GM12878 (cell line): ENCODE measurements at regions not wholly inside any gene's neighbourhood (a gene's known extent, or its start where the extent isn't known, plus 50 kb on each side); places are given as distances from the start of the nearest gene placed in this dataset.

Source experiments
- ATAC-seq: fragments of 200-7000 bp; cut with Tn5 transposase; 3 replicates; pipeline ENCODE4 v1.9.1; 2020; ENCODE audit warnings: mild to moderate bottlenecking, moderate library complexity
- BruUV-seq: library from RNA; stranded (reverse); fragments of 400-500 nt; replicated peaks from 2 replicates; lab custom pipeline; 2021; lab: Mats Ljungman, UMichigan
- CTCF ChIA-PET: fragments of 300-600 bp; sonication (Branson Sonifier 250); formaldehyde crosslinking; extraction: SDS; loops from one replicate; lab custom pipeline; 2021; ENCODE audit warnings: inconsistent platforms; lab: Yijun Ruan, JAX
- POLR2A ChIA-PET: fragments of 350-600 bp; formaldehyde crosslinking; extraction: SDS; loops from one replicate; lab custom pipeline; 2021; ENCODE audit warnings: inconsistent platforms; lab: Charles Lee
- RAD21 ChIA-PET: fragments of 300-600 bp; sonication (Branson Sonifier 250); formaldehyde crosslinking; loops from one replicate; lab custom pipeline; 2023; ENCODE audit warnings: antibody characterized with exemption; ENCODE audit not compliant: unreplicated experiment; lab: Charles Lee
- SMC1A ChIA-PET: fragments of 300-600 bp; sonication (Branson Sonifier 250); formaldehyde crosslinking; loops from one replicate; lab custom pipeline; 2023; ENCODE audit not compliant: unreplicated experiment, uncharacterized antibody; lab: Charles Lee
- DNase-seq: peaks from one replicate; pipeline ENCODE4 v3.0.0-alpha.2; 2011; ENCODE audit warnings: low read depth, low spot score
- FAIRE-seq: peaks from 3 replicates; lab custom pipeline; 2011; peaks lifted over from hg19 to GRCh38; lab: Jason Lieb, UNC
- H2AFZ ChIP-seq: 2 replicates; pipeline ENCODE4 v1.6.0; 2011; ENCODE audit warnings: low read depth, low read length, control low read depth; ENCODE audit not compliant: control insufficient read depth
- H3K27ac ChIP-seq: 2 replicates; pipeline ENCODE4 v1.5.1; 2011; ENCODE audit warnings: control low read depth; ENCODE audit not compliant: control insufficient read depth, insufficient read depth
- H3K27me3 ChIP-seq, 2 experiments: replicated peaks in 1 of 2; 2 replicates each; pipeline versions ENCODE4 v1.6.0 to v1.6.1; 2011; ENCODE audit warnings: low read length in 1 of 2; ENCODE audit not compliant: control insufficient read depth in 2 of 2, insufficient read depth in 2 of 2
- H3K36me3 ChIP-seq, 2 experiments: 2 replicates each; pipeline ENCODE4 v1.5.1; 2011; ENCODE audit warnings: low read length in 1 of 2; ENCODE audit not compliant: control insufficient read depth in 2 of 2, insufficient read depth in 2 of 2
- H3K4me1 ChIP-seq: 2 replicates; pipeline ENCODE4 v1.6.1; 2011; ENCODE audit warnings: mild to moderate bottlenecking, low read length, moderate library complexity, mixed read lengths; ENCODE audit not compliant: control insufficient read depth, insufficient read depth
- H3K4me2 ChIP-seq: 2 replicates; pipeline ENCODE4 v1.6.0; 2011; ENCODE audit warnings: control low read depth; ENCODE audit not compliant: control insufficient read depth, insufficient read depth
- H3K4me3 ChIP-seq: fragments of 200-600 bp; sonication (generic); 2 replicates; pipeline ENCODE4 v1.5.1; 2016
- H3K79me2 ChIP-seq: 2 replicates; pipeline ENCODE4 v1.6.0; 2011; ENCODE audit warnings: low read length; ENCODE audit not compliant: control insufficient read depth, insufficient read depth
- H3K9ac ChIP-seq: 2 replicates; pipeline ENCODE4 v1.8.0; 2011; ENCODE audit warnings: low read length, control low read depth, mixed read lengths; ENCODE audit not compliant: control insufficient read depth, insufficient read depth
- H3K9me3 ChIP-seq: replicated peaks from 3 replicates; pipeline ENCODE4 v1.5.1; 2011; ENCODE audit warnings: mild to moderate bottlenecking, low read length; ENCODE audit not compliant: control insufficient read depth, insufficient read depth
- H4K20me1 ChIP-seq: 2 replicates; pipeline ENCODE4 v1.6.0; 2011; ENCODE audit not compliant: control insufficient read depth, insufficient read depth
- ASH2L ChIP-seq: fragments of 300-600, 200-600 bp; sonication (generic); IDR thresholded peaks from 2 replicates; pipeline ENCODE4 v1.6.1; 2017; ENCODE audit warnings: low read depth, mild to moderate bottlenecking, borderline replicate concordance
- ATF7 ChIP-seq: fragments of 450-650 bp; IDR thresholded peaks from 2 replicates; pipeline ENCODE4 v1.6.1; 2016; ENCODE audit warnings: low read depth, mild to moderate bottlenecking
- ETV6 ChIP-seq, 2 experiments: fragments of 450-650 bp in 1 of 2; IDR thresholded peaks in 1 of 2; conservative IDR thresholded peaks in 1 of 2; 2 replicates each; pipeline ENCODE4 v1.6.1; 2014; ENCODE audit warnings: antibody characterized with exemption in 1 of 2, borderline replicate concordance in 1 of 2, low read depth in 1 of 2, mild to moderate bottlenecking in 1 of 2, moderate library complexity in 1 of 2
- IRF4 ChIP-seq: IDR thresholded peaks from 2 replicates; pipeline ENCODE4 v1.6.1; 2011; ENCODE audit warnings: low read depth, low read length
- MTA3 ChIP-seq: IDR thresholded peaks from 2 replicates; pipeline ENCODE4 v1.6.1; 2012; ENCODE audit warnings: low read length, inconsistent platforms, borderline replicate concordance
- MXI1 ChIP-seq: fragments of 150-350 bp; IDR thresholded peaks from 2 replicates; pipeline ENCODE4 v1.6.1; 2011; ENCODE audit warnings: low read depth, mild to moderate bottlenecking, inconsistent platforms, low read length, improper control_type of control experiment
- POLR2A ChIP-seq: IDR thresholded peaks from 2 replicates; pipeline ENCODE4 v1.6.1; 2011; ENCODE audit warnings: low read depth, mild to moderate bottlenecking, low read length
- SRF ChIP-seq, 2 experiments: IDR thresholded peaks; 2 replicates each; pipeline ENCODE4 v1.6.1; 2011; ENCODE audit warnings: low read depth in 2 of 2, low read length in 2 of 2, mild to moderate bottlenecking in 1 of 2, moderate library complexity in 1 of 2
- SUPT20H ChIP-seq: IDR thresholded peaks from 2 replicates; pipeline ENCODE4 v1.6.1; 2011; ENCODE audit warnings: low read depth, mild to moderate bottlenecking, low read length, moderate library complexity, borderline replicate concordance; ENCODE audit not compliant: control insufficient read depth
- TCF7 ChIP-seq: IDR thresholded peaks from 2 replicates; pipeline ENCODE4 v1.6.1; 2014; ENCODE audit warnings: antibody characterized with exemption, borderline replicate concordance
- ZBED1 ChIP-seq: IDR thresholded peaks from 2 replicates; pipeline ENCODE4 v1.6.1; 2016; ENCODE audit warnings: borderline replicate concordance
- ZBTB40 ChIP-seq: fragments of 450-650 bp; IDR thresholded peaks from 2 replicates; pipeline ENCODE4 v1.6.1; 2016; ENCODE audit warnings: mild to moderate bottlenecking, moderate library complexity, borderline replicate concordance
- ZNF24 ChIP-seq: fragments of 450-650 bp; IDR thresholded peaks from 2 replicates; pipeline ENCODE4 v1.6.1; 2017; ENCODE audit warnings: antibody characterized with exemption, mild to moderate bottlenecking
- ZNF687 ChIP-seq: fragments of 450-650 bp; IDR thresholded peaks from 2 replicates; pipeline ENCODE4 v1.6.1; 2017; ENCODE audit warnings: mild to moderate bottlenecking, moderate library complexity
- ZSCAN29 ChIP-seq: fragments of 450-650 bp; IDR thresholded peaks from 2 replicates; pipeline ENCODE4 v1.6.1; 2017; ENCODE audit warnings: mild to moderate bottlenecking, moderate library complexity
- WGBS: methylation state at CpG from one replicate; pipeline ENCODE4 v1.1.6; 2016; ENCODE audit warnings: low lambda C conversion rate; ENCODE audit not compliant: insufficient replicate concordance, insufficient coverage; ENCODE audit errors: missing lambda C conversion rate; 5-methylcytosine and 5-hydroxymethylcytosine counted together
- in situ Hi-C: fragments of 300-500 bp; cut with MboI; formaldehyde crosslinking; loops from 9 replicates; pipeline ENCODE4 v1.14.3; 2018; ENCODE audit warnings: mixed read lengths
- intact Hi-C: fragments of 100-400 bp; cut with micrococcal nuclease; formaldehyde crosslinking; loops from one replicate; pipeline ENCODE4 v1.14.2; 2022; ENCODE audit not compliant: unreplicated experiment

- TF ChIP-seq ZBTB40 (no peak), ZSCAN29 (no peak), ZNF24 (no peak), TCF7 (no peak), ZBED1 (no peak), MXI1 (no peak)
Observed at GRCh38 chr14:98728024-98728423, 544.0 kb downstream of the BCL11B start (continued).

GRCh38 chr14:98728836-98729235, 543.2 kb downstream of the BCL11B start:
- Histone ChIP-seq H3K27ac (no peak overlapping the region), H3K27me3 (no peaks in the 10 kb centered on the region), H3K4me3 (no peak overlapping the region), H3K79me2 (no peaks in the 10 kb centered on the region), H4K20me1 (no peaks in the 10 kb centered on the region), H3K4me2 (no peak overlapping the region), H3K36me3 (no peaks in the 10 kb centered on the region), H3K4me1 (no peaks in the 10 kb centered on the region), H2AFZ (no peak overlapping the region), H3K9ac (no peak overlapping the region), H3K9me3 (no peaks in the 10 kb centered on the region; the same call in 2 of the 3 replicates)
- in situ Hi-C loops (no loop called here), intact Hi-C loops (no loop called here)
- WGBS = 3% methylated on average over 2 of the region's 2 CpGs
- SMC1A ChIA-PET = no interaction called here
- ATAC-seq = no peak
- RAD21 ChIA-PET = no interaction called here
- BruUV-seq = no TSS peak
- FAIRE-seq = no peak
- POLR2A ChIA-PET = no interaction called here
- CTCF ChIA-PET = no interaction called here
- DNase-seq = no peak
- no peak for TF ChIP-seq ATF7
- no peak for TF ChIP-seq POLR2A
- TF ChIP-seq SRF (IDR thresholded peaks at IDR 0.05; ENCODE audit: low read depth in 2 of 2, low read length in 2 of 2) = no peak
- TF ChIP-seq IRF4 = no peak
- TF ChIP-seq SUPT20H = no peak
- TF ChIP-seq MTA3 = no peak
- no peak for TF ChIP-seq ZNF687
- TF ChIP-seq ASH2L = no peak
- no peak for TF ChIP-seq ETV6 (conservative IDR thresholded peaks at IDR 0.05 in 1 of 2, IDR thresholded peaks at IDR 0.05 in 1 of 2; ENCODE audit: borderline replicate concordance in 1 of 2, low read depth in 1 of 2)
